C1 segment of cervical spinal cord (tissue), 14 donors: ENCODE measurements at regions not wholly inside any gene's neighbourhood (a gene's known extent, or its start where the extent isn't known, plus 50 kb on each side); places are given as distances from the start of the nearest gene placed in this dataset.
A peak's percentile ranks its signal among the peaks of the same experiment; 100 is the strongest.

Experiments used
- DNase-seq, 14 donors: peaks; one replicate each; lab custom pipeline; 2025; lab: John Stamatoyannopoulos, UW

DNA sequence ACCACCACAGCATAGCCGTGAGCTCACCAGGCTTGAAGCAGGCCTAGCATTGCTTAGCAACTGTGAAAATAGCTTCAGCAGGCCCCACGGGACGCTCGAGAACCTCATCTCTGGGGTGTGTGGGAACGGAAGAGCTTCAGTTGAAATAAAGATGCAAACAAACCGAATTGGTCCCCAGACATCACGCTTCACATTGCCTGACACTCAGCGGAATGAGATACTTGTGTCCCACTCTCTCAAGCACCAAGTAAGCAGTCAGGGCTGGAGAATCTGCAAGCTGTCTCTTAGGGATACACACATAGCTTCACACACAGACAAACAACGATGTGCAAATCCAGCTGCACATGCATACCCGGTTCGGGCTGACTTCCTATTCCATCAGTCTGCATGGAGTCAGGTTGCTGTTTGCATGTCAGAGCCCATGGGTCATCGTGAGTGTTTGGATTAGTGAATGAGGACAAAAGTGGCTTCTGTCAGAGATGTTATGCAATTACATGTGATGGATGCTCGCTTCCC, 205.7 kb downstream of the SNX19 start:
- no peak for DNase-seq

DNA sequence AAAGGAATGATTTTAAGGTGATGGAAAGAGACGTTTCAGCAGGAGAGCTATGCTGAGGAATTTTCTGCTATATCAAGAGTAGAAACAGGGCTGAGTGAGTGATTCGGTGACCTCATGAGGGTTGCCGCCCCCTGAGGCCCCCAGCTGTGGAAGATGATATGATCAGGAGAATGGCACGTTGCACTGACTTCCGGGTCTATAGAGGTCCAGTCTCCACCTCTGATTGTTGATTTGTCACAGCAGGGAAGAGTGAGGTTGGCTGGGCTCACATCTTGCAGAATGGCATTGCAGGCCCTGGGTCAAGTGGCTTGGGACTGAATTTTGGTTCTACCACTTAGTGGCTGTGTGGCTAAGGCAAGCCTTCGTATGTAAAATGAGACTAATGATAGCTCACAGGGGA, 205.1 kb downstream of the SNX19 start:
- DNase-seq, result no peak

DNA sequence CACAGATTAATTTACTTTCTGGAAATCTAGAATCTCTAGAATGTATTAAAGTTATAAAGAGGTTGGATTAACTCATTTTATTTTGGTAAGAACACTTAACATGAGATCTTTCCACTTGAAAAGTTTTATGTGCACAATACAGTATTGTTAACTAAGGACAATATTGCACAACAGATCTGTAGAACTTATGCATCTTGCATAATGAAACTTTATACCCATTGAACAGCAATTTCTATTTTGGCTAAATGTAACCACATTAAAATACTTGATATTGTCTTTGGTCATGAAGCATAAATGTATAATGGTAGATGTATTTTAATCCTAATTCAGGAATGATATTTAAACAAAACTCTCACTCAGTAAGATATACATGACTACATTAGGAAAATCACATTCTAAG, 203.8 kb downstream of the SNX19 start:
- DNase-seq, result no peak

DNA sequence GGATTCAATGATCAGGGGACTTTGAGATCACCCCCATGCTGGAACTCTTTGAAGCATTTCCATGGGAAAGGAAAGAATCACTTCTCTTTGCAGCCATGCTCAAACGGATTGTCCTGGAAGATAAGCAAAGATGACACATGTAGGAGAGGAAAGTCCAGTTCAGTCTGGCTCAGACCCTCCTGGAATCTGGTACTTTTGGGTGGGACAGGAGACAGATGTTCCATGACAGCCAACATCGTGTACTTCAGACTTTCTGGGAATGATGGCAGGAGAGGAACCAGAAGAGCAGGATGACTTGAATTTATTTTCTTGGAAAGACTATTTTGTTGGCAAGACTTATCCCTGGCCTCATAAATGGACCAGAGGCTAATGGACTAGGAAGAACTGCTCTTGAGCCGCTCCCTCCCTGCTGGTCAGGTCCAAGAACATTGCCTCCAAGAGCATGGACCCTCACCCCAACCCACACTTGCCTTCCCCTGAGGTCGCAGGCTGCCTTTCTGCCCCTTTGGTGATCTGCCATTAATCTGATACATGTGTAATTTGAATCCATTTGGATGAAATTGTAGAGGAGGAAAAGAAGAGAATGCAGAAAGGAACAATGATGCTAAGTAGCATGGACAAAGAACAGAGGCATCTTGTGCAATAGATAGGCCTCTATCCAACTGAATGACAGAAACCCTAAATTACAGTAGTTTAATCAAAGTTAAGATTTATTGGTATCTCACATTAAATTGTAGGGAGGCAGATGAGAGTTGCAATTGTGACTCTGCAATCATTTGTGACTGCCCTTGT, 201.0 kb downstream of the SNX19 start:
- no peak for DNase-seq

DNA sequence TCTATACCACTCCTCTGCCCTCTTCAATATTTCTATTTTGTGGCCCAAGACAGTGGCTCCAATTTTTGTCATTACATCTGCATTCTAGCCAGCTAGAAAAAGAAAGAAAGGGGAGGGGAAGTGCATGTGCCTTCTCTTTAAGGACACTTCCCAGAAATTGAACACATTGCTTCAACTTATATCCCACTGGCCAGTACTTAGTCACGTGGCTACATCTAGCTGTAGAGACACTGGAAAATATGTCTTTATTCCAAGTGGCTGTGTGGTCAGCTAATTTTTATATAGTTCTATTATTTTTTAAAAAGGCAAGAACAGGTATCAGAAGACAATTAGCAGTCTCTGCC, 200.4 kb downstream of the SNX19 start:
- DNase-seq, result no peak

DNA sequence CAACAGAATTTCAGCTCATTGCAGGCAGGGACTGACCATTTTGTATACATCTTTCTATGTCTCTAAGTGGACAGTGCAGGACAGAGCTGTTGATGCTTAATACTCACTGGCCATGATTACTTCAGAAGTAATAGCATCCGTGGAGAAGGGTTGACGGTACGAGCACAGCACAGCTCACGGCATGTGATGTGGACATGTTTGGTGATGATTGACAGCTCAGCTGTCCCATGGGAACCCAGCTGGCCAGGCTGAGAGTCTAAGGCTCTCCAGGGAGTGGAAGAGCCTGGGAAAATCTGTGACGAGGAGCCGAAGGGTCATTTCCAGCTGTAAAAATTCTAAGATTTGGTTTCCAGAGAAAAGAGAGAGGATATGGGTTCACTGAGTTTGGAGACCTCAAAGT, 198.2 kb downstream of the SNX19 start:
- no peak for DNase-seq

DNA sequence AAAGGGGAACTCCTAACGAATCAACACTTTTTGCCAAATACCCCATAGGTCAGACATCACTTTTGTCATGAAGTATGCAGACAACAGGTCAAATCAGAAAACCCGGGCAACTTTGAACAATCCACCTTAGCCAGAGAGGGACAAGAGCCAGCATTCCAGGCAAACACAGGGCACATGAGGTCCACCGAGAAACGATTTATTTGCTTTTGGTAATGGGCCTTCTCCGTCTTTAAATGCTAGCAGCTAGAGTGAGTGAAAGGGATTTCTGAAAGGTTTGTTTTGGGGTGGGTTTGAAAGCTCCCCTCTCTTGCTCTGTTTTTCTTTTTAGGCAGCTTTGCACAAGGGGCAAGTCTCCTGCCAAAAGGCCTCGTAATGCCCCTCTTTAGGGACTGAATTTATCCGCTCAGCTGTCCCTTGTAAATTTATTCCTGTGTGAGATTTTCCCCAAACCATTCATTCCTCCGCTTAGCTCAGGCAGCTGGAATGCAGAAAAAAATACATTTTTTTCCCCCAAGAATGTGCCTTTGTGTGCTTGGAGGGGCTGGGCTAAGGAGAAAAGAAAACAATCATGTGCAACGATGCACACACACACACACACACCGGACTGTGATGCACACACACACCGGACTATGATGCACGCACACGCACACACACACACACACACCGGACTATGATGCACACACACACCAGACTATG, 196.9 kb downstream of the SNX19 start:
- no peak for DNase-seq

DNA sequence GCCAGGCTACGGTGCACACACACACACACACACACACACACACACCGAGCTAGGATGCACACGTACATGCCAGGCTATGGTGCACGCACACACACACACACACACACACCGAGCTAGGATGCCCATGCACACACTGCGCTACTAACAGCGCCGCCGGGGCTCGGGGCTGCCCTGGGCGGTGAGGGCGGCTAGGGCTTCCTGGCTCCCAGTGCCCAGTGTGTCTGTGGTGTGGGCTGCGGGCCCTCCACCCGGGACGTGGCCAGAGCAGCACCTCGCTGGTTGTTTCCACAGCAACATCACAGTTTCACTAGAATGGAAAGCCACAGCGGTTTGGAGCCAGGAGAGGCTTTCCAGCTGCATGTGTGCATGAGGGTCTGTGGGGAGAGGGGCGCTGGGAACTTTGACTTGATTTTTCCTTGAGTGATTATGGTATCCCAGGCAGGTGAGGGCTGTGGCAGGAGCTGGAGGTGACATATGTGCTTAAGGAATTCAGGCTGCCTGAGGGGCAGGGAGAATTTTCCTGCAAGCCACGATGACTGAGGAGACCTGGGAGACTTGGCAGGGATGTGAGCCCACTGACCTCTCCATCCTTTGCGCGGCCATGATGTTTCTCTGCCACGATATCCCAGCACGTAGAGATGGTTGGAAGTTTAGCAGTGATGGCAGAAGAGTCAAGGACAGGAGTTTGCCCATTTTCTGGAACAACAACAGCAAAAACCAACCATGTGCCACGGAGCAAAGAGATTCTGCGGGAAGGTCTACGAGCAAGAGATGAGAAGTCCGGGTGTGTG, 195.9 kb downstream of the SNX19 start:
- DNase-seq, result no peak

DNA sequence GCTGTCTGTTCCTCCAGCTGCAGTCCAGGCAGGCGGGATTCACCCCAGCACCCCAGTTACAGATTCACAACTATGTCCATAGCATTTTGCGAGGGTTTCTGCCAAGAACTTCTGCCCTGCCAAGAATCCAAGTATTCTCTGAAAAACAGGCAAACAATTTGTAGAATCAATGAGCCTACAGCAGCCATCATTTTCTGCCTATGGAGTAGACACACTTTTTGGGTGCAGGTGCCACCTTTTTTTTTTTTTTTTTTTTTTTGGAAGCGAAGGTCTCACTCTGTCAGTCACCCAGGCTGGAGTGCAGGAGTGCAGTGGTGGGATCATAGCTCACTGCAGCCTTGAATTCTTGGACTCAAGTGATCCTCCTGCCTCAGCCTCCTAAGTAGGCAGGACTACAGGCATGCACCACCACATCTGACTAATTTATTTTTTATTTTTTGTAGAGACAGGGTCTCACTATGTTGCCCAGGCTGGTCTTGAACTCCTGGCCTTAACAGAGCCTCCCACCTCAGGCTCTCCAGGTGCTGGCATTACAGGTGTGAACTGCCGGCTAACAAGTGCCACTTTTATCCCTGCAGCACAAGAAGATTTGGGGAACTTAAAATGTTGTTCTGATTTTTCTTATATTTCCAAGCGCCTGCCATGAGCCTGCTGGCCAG, 195.1 kb downstream of the SNX19 start:
- DNase-seq, result no peak

DNA sequence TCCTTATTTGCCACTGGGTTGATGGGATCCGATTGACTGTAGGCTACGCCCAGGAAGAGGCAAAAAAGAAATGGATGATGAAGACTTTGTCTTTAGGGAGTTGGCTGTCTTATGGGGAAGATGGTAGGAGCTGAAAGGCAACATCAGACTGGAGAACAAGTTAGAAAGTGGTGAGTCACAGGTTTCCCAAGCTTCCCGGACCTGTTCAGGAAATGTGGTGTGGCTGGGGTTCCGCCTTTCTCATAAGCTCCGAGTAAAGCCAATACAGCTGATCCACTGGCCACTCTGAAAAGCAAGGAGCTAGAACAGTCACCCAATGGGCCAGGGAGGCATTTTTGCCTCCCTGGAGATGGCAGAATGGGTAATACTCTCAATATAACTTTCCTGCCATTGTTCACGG, 194.5 kb downstream of the SNX19 start:
- no peak for DNase-seq

DNA sequence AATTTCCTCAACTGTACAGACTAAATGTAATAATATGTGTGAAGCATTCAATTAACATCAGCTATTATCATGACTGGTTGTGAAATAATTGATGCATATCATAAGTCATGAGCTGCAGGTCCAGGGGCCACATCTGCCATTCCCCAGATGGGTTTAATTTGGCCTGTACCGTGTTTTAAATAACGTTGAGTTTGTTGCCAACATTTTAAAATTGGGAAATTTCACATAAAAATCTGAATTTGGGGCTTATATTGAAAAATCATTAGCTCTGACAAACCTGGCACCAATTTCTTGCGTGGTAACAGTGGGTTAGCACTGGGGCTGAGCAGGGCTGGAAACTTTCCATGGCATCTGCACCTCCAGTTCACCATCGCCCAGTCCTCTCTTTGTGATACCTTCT, 193.9 kb downstream of the SNX19 start:
- DNase-seq, result no peak

DNA sequence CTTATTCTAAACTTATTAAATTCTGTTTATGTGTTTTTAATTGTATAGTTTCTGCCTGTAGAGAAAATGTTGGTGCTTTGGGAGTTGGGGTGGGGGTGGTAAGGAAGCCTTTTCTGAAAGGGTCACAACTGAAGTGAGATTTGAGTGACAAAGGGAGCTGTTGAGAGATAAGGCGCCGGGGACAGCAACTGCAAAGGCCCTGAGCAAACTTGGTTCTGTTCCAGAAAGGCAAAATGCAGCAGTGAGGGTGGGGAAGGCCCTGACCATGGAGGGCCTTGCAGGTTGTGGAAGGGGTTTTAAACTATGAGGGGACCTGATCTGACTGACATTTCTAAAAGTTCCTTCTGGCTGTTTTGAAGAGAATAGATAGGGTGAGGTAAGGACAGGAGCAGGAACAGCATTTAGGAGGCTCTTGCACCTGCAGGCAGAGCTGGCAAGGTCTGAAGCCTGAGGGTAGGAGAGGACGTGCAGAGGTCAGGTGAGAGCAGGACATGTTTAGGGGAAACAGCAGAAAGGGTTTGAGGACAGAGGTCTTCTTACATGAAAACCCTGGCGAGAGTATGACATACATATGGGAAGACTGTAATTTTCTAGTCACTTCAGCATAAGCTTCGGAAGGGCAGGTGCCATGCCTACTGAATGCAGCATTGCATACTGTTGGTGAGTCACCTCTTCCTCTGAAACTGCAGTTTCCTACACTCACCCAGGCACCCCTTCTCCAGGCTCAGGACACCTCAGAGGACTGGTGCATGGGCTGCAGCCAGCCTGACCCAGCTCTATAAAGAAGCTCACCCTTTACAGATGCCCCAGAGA, 190.7 kb downstream of the SNX19 start:
- no peak for DNase-seq

DNA sequence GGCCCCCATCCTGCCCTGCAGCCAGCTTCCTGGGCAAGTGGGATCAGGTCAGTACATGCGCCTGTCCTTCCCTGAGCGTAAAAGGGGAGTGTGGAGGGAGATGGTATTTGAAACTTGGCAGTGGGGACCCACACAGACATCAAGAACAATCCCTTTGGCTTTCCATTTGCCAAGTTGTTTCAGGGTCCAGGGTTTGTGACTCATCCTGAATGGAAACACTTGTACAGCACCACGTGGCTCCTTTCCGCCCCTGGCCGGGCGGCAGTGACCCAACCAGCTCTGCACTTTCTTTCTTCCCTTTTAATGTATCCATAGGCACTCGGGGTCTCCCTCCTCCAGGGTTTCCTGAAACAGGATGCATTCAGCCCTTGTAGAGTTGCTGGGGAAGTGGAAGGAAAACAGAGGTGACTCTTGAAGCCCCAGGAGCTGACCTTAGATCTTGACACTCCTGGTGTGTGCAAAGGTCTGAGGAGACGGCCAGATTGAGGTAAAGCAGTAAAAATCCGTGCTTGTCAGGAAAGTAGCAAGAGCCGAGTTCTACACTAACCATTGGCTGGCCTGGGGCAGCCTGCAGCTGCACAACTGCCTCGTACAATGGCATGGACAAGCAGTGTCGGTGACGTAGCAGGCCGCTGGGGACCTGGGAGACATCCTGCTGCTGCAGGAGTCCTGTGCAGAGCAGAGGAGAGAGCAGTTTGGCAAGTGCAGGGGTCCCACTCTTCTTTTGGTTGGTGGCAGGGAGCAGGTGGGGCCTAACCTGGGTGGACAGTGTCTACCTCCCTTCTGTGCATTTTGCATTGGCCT, 189.8 kb downstream of the SNX19 start:
- DNase-seq, result peak in 1 of 14 donors; percentile 50

DNA sequence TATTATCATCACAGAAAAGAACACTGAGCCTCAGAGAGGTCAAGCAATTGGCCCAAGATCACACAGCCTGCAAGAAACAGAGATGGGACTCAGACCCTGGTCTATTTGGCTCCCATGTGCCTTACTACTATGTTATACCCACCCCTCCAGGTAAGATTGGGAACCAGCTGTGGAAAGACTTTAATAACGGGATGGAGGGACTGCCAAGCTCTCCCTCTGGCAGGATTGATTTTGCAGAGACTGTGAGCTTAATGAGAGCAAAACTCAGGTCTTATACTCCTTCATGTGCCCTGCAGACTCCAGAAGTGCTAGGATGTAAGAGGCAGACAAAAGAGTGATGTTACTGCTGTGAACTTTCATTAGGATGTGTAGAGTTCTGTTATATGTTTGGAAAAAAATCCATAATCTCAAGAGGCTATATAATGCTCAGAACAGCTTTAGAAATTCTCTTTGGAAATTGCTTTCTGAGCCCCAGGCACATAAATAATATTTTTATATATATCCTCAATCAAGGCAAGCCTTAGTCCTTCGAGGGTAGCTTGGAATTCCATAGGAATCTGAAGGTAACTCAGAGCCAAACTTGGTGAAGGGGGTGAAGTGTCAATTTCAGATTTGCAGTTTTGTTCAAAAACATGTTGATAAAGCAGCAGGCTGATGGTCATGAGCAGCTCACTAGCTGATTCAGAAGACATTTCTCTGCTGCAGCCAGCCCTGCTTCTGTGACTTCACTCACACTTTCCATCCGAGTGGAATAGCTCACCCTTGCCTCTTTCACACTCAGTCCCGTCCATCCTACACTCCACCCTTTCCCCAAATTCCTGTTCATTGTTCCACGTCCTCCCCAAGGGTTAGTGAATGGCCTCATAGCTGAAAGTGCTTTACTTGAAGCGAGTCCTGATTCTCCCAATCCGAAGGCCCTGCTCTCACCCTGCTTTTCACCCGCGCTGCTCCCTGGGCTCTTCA, 188.8 kb downstream of the SNX19 start:
- no peak for DNase-seq

DNA sequence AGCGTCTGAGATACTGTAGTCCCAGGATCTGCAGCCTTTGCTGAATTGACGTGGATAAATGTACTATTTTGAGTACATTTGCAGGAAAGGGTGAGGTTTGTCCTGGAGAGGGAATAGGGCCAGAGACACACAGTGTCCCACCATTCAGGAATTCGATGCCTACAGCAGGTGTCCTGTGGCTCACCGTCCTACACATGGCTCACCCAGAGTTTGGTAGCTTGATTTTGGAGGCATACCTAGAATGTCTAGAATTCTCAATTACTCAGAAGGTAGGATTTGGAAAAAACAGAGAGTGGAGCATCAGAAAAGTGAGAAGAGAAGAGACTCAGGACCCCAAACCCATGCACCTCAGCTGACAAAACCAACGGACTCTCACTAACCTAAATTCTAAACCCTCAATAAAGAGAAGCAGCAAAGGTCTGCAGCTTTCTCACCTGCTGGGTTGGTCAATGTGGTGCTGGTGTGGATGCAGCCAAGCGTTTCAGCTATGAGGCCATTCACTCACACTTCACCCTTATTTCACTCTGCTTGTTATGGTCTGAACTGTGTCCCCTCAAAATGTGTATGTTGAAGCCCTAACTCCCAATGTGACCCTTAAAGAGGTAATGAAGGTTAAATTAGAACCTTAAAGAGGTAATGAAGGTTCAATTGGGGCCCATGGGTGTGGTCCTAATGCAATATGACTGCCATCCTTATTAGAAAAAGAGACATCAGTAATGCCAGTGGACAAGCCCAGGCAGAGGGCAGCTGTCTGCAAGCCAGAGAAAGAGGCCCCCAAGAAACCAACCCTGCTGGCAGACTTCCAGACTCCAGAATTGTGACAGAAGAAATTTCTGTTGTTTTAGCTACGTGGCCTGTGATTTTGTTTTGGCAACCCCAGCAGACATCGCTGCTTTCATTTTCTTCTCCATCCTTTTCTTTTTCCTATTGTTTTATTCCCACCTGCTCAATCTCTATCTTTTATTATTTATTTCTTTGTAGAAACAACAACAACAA, 187.8 kb downstream of the SNX19 start:
- DNase-seq, result no peak

DNA sequence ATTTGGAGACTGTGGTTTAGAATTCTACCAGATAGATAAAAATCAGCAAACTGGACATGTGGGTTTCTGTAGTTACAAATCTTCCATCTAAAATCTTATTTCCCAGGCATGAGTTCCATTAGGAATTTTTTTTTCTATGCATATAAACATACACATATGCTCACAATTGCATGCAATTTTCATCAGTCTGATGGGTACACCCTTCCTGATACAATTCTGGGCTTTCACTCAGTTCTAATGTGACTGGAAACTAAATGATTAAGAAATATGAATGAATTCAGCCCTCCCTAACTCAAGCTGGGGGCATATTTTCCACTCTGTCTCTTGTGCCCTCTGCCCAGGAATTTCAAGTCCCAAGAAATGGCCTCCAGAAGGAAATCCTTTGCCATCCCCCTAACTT, 187.1 kb downstream of the SNX19 start:
- DNase-seq, result no peak

DNA sequence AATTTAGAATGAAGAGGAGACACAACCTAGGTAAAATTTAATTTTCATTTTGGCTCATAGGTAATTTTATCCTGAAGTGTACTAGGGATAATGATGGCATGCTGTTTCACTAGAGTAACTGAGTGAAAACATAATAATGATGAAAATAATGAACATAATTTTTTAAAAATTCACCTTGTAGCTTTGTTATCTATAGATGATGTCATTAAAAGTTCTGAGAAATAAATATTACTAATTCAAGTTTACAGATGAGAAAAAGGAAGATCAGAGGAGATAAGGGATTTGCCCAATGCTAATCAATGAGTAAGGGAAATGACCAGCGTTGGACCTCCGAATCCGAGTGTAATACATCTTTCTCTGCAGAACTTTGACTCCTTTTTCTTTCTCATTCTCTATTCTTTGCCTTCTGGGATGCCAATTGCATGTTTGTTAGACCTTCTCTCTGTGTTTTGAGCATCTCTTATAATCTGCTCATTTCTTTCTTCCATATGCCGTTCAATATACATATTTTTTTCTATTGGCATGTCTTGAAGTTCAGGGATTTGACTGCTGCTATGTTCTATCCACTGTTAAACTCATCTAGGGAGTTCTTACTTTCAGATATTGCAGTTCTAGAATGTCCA, 186.5 kb downstream of the SNX19 start:
- DNase-seq, result no peak
